HG03175 (cell line): ENCODE measurements at regions not wholly inside any gene's neighbourhood (a gene's known extent, or its start where the extent isn't known, plus 50 kb on each side); places are given as distances from the start of the nearest gene placed in this dataset.

ENCODE experiments used
- ATAC-seq: cut with Tn5 transposase; IDR thresholded peaks from one replicate; pipeline ENCODE4 v1.9.1; 2021; ENCODE audit warnings: mild to moderate bottlenecking, moderate library complexity; ENCODE audit not compliant: unreplicated experiment

DNA sequence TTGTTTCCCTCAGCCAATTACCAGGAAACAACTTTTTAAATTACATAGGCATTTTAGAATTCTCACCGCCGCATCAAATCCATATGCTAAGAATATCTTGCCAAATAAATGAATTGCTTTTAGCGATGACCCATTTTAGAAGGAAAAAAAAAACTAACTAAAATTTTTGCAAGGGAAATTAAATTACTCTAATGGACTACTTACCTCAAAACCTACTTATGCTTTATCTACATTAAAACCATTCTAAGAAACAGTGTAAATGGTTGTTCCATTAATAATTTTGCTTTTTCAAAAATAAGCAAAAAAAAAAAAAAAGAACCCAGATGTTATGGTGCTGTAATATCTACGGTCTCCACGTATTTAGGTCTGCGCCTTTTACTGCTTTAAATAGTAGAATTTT, 73.5 kb upstream of the CCDC150 start:
- ATAC-seq, result no peak

DNA sequence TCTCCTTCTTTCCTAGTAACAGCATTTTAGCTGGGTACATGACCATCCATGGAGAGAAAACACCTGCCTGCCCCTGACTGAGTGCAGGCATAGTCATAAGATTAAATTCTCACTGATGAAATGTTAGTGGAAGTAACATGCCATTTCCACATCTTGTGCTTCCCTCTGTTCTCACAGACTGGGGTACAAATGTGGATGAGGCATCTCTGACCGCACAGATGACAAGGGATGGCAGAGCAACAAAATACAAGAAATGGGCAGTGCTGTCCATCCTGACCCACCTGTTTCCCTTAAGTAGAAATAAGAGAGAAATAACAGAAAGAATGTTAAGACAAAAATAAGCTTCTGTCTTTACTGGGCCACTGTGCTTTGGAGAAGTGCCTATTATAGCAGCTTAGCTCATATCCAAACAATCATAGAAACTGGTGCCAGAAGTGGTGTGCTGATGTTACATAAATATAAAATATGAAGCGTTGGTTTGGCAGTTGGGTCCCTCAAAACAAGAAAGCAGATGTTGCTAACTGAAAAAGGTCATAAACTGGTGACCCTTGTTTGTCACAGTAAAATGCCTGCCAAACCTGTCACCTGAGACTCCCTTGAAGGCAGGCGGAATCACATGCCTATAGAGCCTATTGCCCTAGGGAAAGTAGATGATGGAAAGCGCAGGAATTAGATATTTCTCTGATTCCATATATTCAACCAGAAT, 72.4 kb upstream of the CCDC150 start:
- no peak for ATAC-seq

DNA sequence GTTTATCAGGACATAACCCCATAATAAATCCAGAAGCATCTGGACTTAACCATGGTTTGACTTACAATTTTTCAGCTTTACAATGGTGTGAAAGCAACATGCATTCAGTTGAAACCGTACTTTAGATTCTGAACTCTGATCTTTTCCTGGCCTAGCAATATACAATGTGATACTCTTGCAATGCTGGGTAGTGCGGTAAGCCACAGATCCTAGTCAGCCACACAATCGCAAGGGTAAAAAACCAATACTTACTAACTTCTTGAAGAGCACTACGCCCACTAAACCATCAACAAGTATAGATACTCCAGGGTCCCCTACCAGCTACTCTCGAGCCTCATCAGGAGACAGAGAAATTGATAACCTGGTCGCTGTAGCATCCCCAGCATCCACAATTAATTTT, 71.0 kb upstream of the CCDC150 start:
- ATAC-seq, result no peak

DNA sequence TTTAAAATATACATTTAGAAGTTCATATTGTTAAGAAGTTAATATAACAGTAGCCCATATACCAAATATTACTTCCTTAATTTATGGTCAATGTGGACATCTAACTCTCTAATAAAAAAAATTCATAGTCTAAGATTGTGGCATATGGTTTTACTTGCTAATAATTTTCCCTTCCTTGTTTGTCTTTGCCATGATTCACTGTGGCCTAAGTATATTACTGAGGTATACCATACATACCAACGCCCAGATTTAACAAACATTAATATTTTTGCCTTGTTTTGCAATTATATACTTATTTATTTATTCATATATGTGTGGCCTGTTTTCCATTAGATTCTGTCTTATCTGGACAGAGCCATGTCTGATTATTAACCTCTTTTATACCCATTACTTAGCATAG, 54.6 kb upstream of the CCDC150 start:
- ATAC-seq, result no peak

DNA sequence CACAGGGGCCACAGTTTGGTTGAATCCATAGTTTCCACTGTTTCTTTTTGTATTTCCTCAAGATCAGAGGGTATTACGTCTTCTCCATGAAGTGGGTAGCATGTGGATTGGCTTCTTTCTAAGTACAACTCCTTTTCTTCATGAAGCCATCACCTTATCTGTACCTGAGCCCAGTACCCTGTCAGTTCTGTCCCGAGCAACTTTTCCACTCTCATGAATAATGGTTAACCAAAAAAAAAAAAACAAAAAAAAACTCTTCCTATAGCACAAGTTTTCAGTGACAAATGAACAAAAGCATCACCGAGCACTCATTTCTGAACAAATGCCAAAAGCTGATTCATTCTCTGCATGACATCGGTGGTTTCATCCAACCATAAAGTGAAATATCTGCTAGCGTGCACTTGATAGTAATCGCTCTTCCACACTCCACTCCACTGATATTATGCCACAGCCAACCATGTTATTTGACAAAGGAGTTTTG, 53.0 kb upstream of the CCDC150 start:
- ATAC-seq, result no peak

DNA sequence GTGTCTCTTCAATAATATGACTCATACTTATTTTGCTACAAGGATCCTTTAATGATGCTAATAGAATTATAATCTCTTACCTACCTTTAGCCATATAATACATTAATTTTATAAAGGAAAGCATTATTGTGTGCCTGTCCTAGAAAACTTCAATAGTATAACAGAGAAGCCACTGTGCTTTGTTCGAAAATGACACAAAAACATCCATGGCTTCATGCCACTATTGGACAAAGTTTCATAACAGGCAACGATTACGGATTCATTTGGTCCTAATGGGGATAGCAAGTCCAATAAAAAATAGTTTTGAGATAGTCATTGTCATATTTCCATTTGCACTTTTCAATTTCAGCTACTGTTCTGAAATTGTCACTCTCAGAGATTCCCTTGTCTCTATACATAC, 52.5 kb upstream of the CCDC150 start:
- no peak for ATAC-seq

DNA sequence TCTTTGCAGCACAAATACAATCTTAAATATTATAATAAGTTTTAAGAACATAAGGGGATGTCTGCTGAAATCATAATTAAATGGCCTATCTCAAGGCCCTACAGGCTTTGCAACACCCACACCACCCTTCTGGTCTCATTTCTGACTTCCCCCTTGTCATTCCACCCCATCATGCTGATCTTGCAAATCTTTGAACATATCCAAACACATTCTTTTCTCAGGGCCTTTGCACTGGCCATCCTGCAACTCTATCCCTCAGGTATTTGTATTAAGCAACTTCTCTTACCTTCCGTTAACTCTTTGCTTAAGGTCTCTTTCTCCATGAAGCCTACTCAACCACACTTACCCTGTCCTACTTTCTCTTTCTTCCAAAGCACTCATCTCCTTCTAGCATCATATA, 51.8 kb upstream of the CCDC150 start:
- ATAC-seq, result no peak

DNA sequence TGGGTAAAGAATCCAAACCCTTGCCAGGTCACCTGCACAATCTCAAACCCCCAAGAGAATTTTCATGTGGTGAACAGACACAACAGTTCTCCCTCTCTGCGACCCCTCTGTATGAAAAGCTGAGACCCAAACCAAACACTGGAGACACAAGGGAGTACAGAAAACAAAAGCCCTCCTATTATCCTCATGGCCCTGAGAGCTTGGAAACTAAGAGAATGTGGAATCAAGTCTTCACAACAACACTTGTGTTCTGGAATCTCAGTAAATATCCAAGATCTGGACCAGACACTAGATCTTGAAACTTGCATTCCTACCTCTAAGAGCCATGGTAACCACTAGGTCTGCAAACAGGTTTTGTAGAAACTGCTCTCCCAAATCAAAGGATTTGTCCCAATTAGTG, 50.1 kb upstream of the CCDC150 start:
- no peak for ATAC-seq
